ENCODE measurements at regions not wholly inside any gene's neighbourhood (a gene's known extent, or its start where the extent isn't known, plus 50 kb on each side); places are given as distances from the start of the nearest gene placed in this dataset.
A peak's percentile ranks its signal among the peaks of the same experiment; 100 is the strongest.

GRCh38 chr6:97591955-97592354, 308.9 kb upstream of the MMS22L start:
- FAIRE-seq (peak; percentile 74), DNase-seq (ENCODE audit: low read depth in 1 of 2, low spot score in 2 of 2) (peak; percentile 59 to 64)
- no peak overlapping the region for H3K14ac ChIP-seq (ENCODE audit: insufficient read length)
- H4K8ac ChIP-seq (ENCODE audit: extremely low read depth, insufficient read depth, low read length): no peak overlapping the region
- WGBS, 2 experiments (ENCODE audit: extremely low coverage in 1 of 2, insufficient coverage in 1 of 2, insufficient read length in 1 of 2, insufficient replicate concordance in 2 of 2, low coverage in 1 of 2, low lambda C conversion rate in 2 of 2, missing lambda C conversion rate in 1 of 2): 7% methylated on average over 6 of the region's 6 CpGs; no CpG with 5 or more reads in 1 of the 2 experiments
- H3K4me2 ChIP-seq (ENCODE audit: insufficient read depth in 1 of 2, low read depth in 2 of 2, low read length in 2 of 2): peak overlapping the region; percentile 38 to 57; a peak in 3 of 4 replicates
- no peak overlapping the region for H2BK15ac ChIP-seq (ENCODE audit: low read length)
- H2AK5ac ChIP-seq (ENCODE audit: low read depth, low read length): no peak overlapping the region
- no peak overlapping the region for H4K91ac ChIP-seq (replicated peaks; ENCODE audit: insufficient read length, low read length)
- no peak overlapping the region for H2BK120ac ChIP-seq (replicated peaks; ENCODE audit: low read depth, low read length)
- peaks cover 43 to 73% (median 55%) of the 10 kb centered on the region in 4 experiments for H3K27me3 ChIP-seq (replicated peaks in 1 of 4; ENCODE audit: control insufficient read depth in 3 of 4, extremely low read depth in 1 of 4, insufficient read depth in 3 of 4, low read length in 3 of 4)
- no peak overlapping the region for H3K27ac ChIP-seq (ENCODE audit: low read depth, low read length)
- no peak overlapping the region for H3K4ac ChIP-seq (replicated peaks; ENCODE audit: insufficient read length, low read depth, low read length)
- H3K79me2 ChIP-seq (ENCODE audit: control insufficient read depth in 1 of 2, insufficient read depth in 2 of 2, low read length in 2 of 2): no peaks in the 10 kb centered on the region
- H3K36me3 ChIP-seq (ENCODE audit: control insufficient read depth in 2 of 4, insufficient read depth in 4 of 4, low read length in 3 of 4): no peaks in the 10 kb centered on the region
- H2BK12ac ChIP-seq (ENCODE audit: low read depth, low read length): no peak overlapping the region; the same call in 1 of the 2 replicates
- peaks cover 0 to 8% of the 10 kb centered on the region in 2 experiments for H4K20me1 ChIP-seq (replicated peaks in 1 of 2; ENCODE audit: control insufficient read depth in 1 of 2, insufficient read depth in 2 of 2, low read length in 2 of 2)
- no peak overlapping the region for H3K56ac ChIP-seq (replicated peaks; ENCODE audit: insufficient read length, low read depth, low read length)
- peaks cover 0 to 8% (median 4%) of the 10 kb centered on the region in 4 experiments; a peak in 1 of 7 replicates for H3K4me1 ChIP-seq (replicated peaks in 1 of 4; ENCODE audit: control insufficient read depth in 3 of 4, insufficient read depth in 4 of 4, low read length in 3 of 4)
- ChIA-PET CTCF (ENCODE audit: partially characterized antibody) (no interaction called here), POLR2A (ENCODE audit: partially characterized antibody) (no interaction called here)
- H2BK5ac ChIP-seq (ENCODE audit: low read depth, low read length): no peak overlapping the region
- H4K5ac ChIP-seq (ENCODE audit: insufficient read length, low read depth, low read length): no peak overlapping the region
- H3K9ac ChIP-seq (replicated peaks in 1 of 4; ENCODE audit: extremely low read depth in 1 of 4, low read depth in 3 of 4, low read length in 3 of 4): no peak overlapping the region
- H3K79me1 ChIP-seq (ENCODE audit: low read depth, low read length): no peaks in the 10 kb centered on the region
- H3K23ac ChIP-seq (ENCODE audit: insufficient read length): no peak overlapping the region
- H2AFZ ChIP-seq (ENCODE audit: low read length): no peak overlapping the region
- no peak overlapping the region for H3K18ac ChIP-seq (ENCODE audit: extremely low read depth, low read length)
- no peaks in the 10 kb centered on the region for H3K9me3 ChIP-seq (ENCODE audit: insufficient read depth in 2 of 2, low read depth in 1 of 2, low read length in 1 of 2)
- H2BK20ac ChIP-seq (ENCODE audit: low read length): no peak overlapping the region
- 0 out of 2 replicates have a peak, but pooled peaks cover 1% of the 10 kb centered on the region for H3K23me2 ChIP-seq (ENCODE audit: low read depth, low read length)
- H3K4me3 ChIP-seq (ENCODE audit: extremely low read depth in 1 of 4, insufficient read depth in 2 of 4, low read depth in 3 of 4, low read length in 4 of 4): no peak overlapping the region
- TF ChIP-seq BCL11A (IDR thresholded peaks at IDR 0.05; ENCODE audit: low read depth in 2 of 2, low read length in 2 of 2): peak; percentile 13 to 77
